Activated CD4-positive, alpha-beta T cell treated with anti-CD3 and anti-CD28 coated beads, Interleukin-2, amount 50 U/mL, for 16 hours (primary cell): ENCODE measurements at regions not wholly inside any gene's neighbourhood (a gene's known extent, or its start where the extent isn't known, plus 50 kb on each side); places are given as distances from the start of the nearest gene placed in this dataset.
A peak's percentile ranks its signal among the peaks of the same experiment; 100 is the strongest.

Experiments used
- DNase-seq: peaks from one replicate; pipeline ENCODE4 v3.0.0-alpha.2; 2020

DNA sequence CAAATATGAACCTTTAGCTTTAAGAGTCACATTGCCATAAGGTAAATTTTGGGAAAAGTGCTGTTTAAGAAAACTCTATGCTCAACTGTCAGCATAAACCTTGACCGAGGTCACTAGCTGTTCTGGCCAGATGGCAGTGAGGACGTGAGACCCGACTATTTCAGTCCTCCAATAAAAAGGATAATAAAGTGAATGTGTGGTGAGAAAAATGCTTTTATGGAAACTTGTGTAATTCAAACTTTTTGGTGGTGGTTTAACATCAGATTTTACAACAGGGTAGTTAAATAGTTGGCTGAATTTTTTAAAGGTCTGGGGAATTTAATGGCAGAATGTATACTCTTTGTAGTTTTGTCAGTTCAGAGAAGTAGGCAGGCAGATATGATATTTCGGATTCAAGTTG is 391.1 kb downstream of the PMP22 start:
- DNase-seq, result no peak

DNA sequence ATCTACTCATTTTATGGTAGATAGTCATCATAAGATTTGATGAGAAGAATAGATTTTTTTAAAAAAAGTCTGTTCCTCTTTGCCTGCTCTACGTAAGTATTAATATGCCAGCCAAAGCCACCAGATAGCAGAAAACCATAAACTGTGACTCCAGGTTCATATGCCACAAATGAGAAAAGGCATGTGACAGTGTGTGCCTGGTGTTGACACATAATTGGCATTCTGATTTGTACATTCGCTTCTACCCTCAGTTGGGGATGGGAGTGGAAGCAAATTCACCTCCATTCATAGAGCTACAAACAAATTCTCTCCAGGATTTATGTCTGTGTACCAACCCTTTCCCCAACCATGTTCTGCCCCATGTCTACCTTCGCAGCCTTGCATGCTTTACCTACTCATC is 391.6 kb downstream of the PMP22 start:
- DNase-seq, result no peak

DNA sequence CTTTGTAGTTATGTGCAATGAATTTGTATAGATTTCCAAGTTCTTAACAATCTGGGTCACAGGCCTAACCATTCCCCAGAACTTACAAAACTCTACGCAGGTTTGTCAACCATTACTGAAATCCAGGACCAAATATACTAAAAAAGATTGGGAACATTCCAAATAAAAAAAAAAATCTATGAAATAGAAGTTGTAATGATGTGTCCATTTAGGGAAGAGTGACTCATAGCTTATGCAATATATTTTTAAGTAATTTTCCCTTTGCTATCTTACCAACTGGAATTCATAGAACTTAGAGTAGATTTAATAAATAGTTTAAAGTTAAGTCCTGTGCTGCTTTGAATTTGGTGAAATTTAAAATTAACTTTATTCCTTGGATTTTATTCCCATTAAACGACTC is 393.2 kb downstream of the PMP22 start:
- no peak for DNase-seq

DNA sequence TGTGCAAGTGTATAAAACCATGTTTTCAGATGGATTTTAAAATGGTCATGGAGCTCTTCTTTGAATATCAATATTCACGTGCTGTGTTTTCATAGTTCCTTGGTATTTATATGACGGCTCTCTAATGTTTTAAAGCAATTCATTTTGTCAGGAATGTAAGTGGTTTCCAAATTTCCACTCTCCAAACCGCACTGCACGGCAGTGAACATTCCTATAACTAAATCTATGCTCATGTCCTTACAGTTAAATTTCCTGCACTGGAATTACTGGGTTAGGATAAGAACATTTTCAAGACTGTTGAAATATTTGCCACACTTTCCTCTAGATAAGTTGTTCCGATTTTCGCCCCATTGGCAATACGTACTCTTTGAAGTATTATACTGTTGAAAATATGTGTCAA is 398.9 kb downstream of the PMP22 start:
- DNase-seq, result no peak

DNA sequence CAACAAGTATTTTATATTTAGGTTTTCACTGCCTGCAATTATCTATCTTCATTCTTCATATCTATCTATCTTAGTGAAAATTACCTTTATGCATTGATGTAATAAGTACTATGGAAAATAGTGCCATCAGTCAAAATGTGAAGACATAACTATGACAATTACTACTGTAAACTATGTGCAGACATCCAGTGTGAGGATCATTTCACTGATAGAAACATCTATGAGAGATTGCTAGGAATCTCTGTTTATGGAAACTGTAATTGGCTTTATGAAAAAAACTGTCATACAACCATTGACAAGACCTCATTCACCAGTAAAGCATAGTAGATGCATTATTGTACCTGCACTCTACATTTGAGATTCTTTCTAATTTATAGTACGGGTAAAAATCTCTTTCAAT is 401.0 kb downstream of the PMP22 start:
- no peak for DNase-seq

DNA sequence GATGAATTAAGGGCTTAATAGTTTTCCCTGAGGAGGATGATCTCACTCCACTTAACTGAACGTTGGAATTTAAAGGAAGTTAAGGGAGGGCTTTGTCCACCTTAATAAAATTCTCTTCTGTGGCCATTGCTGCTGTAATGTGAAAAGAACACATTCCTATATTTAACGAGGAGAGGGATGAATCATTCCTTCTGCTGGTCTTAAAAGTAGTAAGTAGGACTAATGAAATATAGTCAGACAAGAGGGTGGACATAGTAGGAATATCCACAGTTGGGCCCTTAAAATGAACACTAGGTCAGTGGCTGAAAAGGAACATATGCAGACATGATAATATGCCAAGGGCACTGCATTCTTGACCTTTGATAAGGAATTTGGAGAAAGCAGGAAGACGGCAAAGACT is 405.6 kb downstream of the PMP22 start:
- no peak for DNase-seq

DNA sequence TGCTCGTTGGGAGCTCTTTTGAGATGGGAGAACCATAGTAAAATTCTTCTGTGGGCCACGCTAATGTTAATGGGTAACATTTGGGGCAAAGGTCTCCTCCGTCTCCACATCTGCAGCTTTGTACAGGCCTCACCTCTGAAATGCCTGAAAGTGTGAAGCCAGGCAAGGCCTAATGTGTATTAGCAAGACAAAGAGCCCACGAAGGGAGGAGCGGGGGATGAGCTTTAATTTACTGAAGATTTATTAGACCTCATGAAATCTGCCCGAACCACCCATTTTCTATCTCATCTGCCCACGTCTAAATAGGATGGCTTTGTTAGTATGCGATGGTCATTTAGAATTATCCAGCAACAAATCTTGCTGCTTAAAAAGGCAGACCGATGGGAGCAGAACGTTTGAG is 408.9 kb downstream of the PMP22 start:
- no peak for DNase-seq

DNA sequence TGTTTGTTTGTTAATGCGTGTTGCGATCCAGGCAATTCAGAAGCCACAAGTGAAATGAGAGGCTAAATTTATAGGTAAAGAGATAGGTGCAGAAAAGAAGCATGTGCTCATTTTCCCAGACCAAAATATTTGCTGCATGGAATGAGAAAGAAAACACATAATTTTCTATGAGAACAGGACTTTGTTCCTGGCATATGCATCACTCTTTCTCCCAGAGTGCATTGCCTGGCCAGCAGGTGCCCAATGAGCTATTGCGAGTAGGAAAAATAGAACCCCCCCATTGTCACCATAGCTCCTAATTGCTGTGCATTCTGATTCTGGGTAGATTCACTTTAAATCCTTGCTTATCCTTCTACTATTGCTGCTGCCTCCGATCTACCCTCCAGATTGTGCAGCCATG is 410.4 kb downstream of the PMP22 start:
- no peak for DNase-seq

DNA sequence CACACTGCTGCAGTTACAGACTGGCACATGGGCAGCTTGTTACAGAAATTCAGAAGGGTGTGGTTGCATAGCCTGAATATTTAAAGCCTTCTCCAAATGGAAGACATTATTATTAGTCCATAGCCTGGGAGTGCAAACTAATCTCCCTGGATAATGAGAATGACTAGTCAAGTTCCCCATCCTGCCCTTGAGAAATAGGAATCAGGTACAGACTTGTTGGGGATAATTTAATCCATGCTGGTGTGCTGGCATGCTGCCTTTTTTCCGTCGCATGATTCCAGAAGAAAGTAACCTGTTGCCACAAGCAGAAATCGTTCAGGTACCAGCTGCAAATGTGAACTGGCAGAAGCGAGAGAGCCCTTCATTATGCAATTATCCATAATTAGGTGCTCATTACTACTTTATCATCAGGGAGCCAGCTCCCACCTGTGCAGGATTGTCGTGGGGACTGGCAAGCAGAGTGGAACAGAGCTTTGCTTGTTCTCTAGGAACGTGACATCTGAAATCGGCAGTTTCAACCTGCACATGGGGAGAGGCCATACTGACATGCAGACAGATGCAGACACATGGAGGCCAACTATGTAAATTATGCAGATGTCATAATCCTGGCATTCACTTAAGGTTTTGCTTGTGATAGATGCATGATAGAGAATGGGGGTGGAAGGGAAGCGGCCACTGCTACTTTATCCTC is 419.4 kb downstream of the PMP22 start:
- DNase-seq, result no peak

DNA sequence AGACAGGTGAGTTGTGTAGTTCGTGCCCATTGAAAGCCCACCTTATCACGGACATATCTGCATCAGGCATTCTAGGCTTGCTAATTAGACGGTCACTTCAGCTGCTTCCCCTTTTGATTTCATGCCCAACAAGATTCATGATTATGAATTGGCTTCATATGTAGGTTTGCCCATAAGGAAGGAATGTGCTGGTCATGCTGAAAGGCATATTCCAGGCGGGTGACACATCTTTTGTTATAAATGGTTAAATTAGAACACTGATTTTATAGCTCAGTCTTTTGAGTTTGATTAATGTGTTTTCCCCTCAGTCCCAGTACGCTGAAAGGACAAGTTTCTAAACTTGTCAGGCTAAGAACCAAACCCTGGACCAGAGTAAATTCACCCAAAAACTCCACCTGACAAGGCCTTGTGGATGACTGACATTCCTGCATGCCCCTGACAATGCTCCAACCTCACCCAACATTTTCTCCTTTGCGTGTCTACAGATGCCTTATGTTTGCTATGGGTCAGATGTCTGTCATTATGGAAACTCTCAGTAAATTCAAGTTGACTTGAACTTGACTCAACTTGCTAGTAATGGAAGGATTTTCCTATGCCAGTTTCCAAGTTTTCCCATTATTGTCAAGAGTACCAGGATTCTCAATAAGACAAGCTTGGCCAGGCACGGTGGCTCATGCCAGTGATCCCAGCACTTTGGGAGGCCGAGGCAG is 421.9 kb downstream of the PMP22 start:
- DNase-seq, result no peak

DNA sequence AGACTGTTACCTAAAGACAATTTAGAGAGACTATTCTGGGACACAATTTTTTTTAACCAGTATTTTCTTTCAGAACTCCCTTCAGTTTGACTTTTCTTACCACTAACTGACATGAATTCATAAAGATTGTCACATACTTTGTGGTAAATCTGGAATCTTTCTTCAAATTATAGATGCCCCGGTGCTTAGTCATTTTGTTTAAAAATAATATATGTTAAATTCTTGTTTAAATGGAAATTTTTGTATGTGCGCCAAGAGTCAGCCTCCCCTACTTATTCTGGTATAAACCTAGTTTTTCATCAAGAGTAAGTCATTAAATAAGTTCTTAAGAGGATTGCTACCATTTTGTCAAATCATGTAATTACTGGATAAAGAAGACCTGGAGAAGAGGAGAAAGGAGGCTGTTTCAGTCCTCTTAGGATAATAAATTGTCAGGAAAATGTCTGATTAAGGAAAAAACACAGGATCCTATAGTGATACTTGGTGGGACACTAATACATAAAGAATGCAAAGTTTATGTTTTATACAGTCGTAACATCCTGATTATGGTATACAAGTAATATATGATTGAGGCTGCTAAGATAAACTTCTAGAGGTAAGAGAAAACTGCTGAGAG is 424.4 kb downstream of the PMP22 start:
- no peak for DNase-seq

DNA sequence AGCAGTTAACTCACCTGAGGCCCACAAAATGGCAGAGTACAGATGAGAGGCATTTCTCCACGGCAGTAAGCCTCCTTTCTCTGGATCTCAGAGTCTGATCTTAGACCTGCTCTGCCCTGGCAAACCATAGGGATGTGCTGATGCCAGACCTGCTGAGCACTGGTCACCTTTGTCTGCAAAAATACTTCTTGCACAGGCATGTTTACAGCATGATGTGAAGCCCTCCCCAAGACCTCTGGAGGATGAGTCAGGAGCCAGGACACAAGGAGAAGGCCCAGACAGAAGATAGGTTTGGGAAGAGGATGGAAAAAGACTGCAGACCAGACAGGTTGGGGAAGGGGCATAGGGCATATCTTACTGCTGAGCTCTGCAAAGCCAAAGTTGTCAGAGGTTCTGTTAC is 426.6 kb downstream of the PMP22 start:
- no peak for DNase-seq

DNA sequence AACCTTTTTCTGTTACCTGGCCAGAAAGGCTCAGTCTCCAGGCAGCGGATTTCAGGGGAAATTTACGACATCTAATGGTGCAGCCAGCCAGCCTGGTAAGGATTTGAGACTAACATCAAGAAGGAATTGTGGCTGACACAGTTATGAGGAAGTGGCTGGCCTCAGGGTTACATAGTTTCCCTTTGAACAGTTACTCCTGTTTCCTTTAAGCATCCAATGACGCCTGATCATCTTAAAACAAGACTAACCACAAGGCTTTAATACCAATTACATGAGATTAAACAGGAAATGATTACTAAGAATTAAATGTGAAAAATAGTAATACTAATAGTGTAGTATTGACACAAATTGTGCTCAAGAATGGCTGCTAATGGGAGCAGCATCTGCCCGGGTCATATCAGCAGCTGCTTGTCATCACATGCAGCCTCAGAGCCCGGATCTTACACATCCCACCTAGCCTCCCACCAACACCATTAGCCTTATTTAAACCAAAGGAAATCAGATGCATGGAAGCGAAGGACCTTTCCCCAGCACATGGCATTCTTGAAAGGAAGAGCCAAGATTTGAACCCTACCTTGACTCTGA is 431.8 kb downstream of the PMP22 start:
- peak; percentile 12 for DNase-seq

DNA sequence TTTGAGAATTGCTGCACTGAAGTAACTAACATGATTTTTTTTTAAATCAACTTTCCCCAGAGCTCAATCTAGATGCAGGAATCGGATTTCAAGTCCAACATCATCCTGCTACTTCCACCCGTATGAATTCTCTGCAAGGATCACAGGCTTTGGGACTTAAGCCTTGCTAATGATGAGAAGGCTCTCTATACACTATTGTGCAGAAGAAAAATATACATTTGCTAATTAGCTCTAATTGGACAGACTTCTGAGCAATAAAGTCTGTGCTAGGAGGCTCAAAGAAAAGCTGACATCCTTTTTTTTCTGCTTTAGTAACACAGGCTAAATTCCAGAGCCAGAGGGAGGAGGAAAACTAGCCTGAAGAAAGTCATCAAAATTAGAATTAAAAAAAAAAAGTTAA is 433.6 kb downstream of the PMP22 start:
- DNase-seq, result no peak

DNA sequence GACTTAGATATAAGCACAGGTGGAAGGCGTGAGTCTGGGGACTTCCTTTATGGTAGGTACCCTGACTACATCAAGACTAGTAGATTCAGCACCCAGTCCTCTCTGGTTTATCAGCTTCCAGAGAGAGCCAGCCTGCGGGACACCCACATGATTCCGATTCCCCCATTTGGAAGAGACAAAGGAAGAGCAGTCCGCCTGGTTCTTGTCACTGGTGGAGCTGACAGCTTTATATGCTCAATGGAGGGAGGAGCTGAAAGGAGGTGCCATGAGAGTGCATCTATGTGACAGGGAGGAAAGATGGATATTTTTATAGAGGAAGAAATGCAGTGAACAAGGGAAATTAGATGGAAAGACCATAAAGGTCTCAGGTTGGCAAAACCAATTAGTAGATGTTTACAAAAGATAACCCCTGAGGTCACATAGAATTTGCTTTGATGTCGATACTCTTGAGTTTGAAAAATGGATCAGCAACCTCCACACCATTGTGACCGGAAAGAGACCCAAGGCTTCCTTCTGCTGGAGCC is 437.7 kb downstream of the PMP22 start:
- no peak for DNase-seq

DNA sequence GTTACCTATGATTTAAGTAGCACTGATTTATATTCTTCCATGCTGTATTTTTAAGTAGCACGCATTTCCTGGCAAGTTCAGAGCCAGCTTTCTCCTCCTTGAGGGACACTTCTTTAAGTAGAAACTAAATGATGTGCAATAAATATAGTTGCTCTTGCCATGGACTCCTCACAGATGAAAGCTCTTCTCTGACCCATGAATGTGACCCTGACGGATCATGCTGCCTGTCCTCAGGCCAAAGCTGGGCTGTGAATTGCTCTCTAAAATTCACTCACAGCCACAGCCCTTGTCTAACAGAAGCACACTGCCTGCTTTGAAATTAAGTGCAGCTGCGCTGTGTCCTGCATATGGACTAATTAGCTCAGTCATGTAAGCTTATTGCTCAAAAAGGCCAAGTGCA is 438.8 kb downstream of the PMP22 start:
- no peak for DNase-seq

DNA sequence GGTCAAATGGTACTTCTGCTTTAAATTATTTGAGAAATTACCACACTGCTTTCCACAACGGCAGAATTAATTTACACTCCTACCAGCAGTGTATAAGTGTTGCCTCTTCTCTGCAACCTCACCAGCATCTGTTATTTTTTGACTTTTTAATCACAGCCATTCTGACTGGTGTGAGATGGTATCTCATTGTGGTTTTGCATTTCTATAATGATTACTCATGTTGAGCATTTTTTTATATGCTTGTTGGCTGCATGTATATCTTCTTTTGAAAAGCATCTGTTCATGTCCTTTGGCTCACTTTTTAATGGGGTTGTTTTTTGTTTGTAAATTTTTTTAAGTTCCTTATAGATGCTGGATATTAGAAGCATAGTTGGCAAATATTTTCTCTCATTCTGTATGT is 446.7 kb downstream of the PMP22 start:
- peak; percentile 21 for DNase-seq

DNA sequence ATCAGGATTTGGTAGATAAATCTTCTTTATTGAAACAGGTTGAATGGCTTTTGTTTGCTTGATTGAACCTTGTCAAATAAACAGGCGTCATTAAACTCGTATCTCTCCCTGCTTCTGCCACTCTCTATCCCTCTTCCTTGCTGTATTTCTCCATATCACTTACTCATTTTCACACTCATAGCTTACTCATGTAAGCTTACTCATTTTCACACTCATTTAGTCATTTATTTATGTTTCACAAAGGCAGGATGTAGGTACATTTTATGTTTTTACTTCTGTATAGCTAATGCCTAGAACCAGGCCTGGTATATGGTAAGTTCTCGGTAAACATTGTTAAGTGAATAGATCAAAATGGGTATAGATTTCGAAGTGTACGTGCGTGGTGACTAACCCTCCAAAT is 450.0 kb downstream of the PMP22 start:
- DNase-seq, result peak; percentile 29

DNA sequence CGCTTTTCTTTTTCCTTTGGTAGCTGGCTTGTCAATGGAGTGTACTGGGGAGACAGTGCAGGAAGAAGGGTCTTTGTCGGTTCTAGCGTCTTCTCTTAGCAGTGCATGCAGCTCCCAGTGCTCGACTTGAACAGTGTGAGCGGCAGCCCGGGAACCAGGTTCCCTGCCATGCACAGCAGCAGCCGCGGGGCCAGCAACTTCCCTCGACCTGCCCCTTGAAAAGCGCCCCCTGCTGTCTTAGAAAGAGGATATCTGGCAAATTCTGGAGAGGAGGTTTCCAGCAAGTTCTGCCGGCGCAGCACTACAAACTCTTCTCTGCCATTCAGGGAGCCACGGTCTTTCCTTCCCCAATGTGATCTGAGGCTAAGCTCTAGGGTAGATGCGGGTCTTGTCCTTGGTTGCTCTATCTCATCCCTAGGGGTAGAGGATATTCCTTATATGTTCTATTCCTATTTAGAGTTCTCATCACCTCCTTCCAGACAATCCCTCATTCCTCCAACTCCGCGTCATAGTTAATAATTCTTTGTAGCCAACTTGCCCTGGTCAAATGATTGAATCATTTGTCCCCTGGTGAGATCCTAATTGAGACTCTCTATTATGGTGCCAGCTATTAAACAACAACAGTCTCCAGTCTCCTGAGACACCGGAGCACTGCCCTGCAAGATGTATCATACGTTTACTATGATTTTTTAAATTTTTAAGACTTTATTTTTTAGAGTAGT is 451.3 kb downstream of the PMP22 start:
- DNase-seq, result peak; percentile 4

DNA sequence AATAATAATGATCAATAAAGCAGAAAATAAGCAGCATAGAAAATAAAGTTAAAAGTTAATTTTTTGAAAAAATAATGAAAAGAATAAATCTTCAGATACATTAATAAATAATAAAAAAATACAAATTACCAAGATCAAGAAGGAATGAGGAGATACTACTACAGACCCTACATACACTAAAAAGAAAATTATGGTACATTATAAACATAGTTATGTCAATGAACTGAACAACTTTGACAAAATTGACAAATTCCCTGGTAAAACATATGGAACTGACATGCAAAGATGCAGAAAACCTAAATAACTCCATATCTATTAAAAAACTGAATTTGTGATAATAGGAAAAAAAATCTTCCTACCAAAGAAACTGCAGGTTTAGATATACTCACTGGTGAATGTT is 456.7 kb downstream of the PMP22 start:
- DNase-seq, result no peak

DNA sequence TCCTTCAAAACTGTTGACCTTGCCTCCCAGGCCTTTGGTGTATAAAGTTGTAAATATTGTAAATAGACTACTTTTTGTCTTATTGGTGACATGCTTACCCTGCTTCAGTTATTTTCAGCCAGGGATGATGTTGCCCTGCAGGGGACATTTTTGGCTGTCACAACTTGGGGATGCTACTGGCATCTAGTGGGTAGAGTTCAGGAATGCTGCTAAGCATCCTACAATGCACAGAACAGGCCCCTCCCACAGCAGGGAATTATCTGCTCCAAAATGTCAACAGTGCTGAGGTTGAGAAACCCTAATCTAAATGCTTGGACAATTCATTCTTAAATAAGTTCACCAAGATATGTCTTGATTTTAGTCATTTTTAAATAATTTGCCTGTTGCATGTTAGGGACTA is 459.8 kb downstream of the PMP22 start:
- DNase-seq, result no peak

DNA sequence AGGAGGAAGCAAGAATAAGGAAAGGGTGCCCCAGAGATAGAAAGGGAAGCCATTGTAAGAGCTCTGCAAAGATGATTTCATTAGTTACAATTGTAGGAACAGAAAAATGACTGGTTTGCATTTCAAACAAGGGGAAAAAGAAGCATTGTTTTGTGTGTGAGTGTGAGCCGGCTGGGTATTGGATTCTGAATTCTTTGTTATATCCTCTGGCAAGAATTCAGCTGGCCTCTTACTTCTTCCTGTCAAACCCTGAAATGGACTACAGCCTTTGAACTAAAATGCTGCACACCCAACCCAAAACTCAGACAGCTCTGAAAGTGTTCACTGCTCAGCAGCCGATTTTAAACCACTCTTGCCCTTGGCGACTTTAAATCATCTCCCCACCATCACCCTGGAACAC is 461.3 kb downstream of the PMP22 start:
- no peak for DNase-seq

DNA sequence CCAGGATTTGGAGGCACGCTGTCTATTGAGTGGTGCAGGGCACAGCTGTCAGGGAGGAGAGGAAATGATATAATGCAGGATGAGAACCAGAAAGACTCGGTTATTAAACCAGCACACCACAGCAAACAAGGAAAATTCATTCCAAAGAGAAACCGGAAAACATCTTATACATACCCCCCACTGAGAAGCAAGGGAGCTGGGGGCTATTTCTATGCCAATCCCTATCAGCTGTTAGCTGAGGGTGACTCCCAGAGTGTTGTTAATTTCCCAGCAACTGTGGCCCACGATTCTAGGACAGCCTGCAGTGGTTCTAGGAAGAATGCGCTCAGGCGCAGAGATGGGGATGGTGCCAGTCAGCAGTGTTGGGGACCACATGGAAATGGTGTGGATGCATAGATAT is 467.3 kb downstream of the PMP22 start:
- DNase-seq, result no peak
